K562 (cell line): ENCODE measurements at regions not wholly inside any gene's neighbourhood (a gene's known extent, or its start where the extent isn't known, plus 50 kb on each side); places are given as distances from the start of the nearest gene placed in this dataset.

Experiments
- ATAC-seq: fragments of 200-7000 bp; cut with Tn5 transposase; 3 replicates; pipeline ENCODE4 v1.9.1; 2020; ENCODE audit warnings: moderate library complexity
- BruUV-seq: library from RNA; stranded (reverse); fragments of 400-500 nt; replicated peaks from 2 replicates; lab custom pipeline; 2021; lab: Mats Ljungman, UMichigan
- CTCF ChIA-PET: fragments of 300-600 bp; formaldehyde crosslinking; extraction: SDS; loops from one replicate; lab custom pipeline; 2021; ENCODE audit warnings: low intra/inter-chr PET ratio; lab: Yijun Ruan, JAX
- POLR2A ChIA-PET: fragments of 300-600, 350-650 bp; sonication (Branson Sonifier 250); formaldehyde crosslinking; extraction: SDS; loops from one replicate; lab custom pipeline; 2021; ENCODE audit warnings: antibody characterized with exemption, inconsistent platforms; lab: Yijun Ruan, JAX
- DNase-seq, 4 experiments: peaks; one replicate each; pipeline versions ENCODE4 v3.0.0 to v3.0.0-alpha.2; 2011 to 2018; ENCODE audit warnings: low spot score in 3 of 4, mixed read lengths in 3 of 4; ENCODE audit errors: extremely low read depth in 1 of 4
- FAIRE-seq: peaks from 2 replicates; lab custom pipeline; 2011; peaks lifted over from hg19 to GRCh38; lab: Jason Lieb, UNC
- H2AFZ ChIP-seq: 2 replicates; pipeline ENCODE4 v1.6.0; 2011; ENCODE audit warnings: low read depth, low read length, control low read depth, inconsistent platforms
- H3K27ac ChIP-seq: fragments of 200-600 bp; 3 replicates; pipeline ENCODE4 v1.8.0; 2011; ENCODE audit warnings: low read depth, mild to moderate bottlenecking, control low read depth, inconsistent platforms, low read length, moderate library complexity, mixed read lengths; ENCODE audit errors: extremely low read depth
- H3K27me3 ChIP-seq, 2 experiments: fragments of 300-600 bp in 1 of 2; 2 replicates in 1 of 2; 3 replicates in 1 of 2; pipeline versions ENCODE4 v1.6.0 to v1.8.0; 2011; ENCODE audit warnings: inconsistent platforms in 2 of 2, low read length in 2 of 2, mild to moderate bottlenecking in 1 of 2, mixed read lengths in 1 of 2, moderate library complexity in 1 of 2; ENCODE audit not compliant: control insufficient read depth in 2 of 2, insufficient read depth in 2 of 2
- H3K36me3 ChIP-seq: fragments of 300-600 bp; 3 replicates; pipeline ENCODE4 v1.8.0; 2011; ENCODE audit warnings: mild to moderate bottlenecking, low read length, inconsistent platforms; ENCODE audit not compliant: control insufficient read depth, insufficient read depth
- H3K4me1 ChIP-seq, 2 experiments: fragments of 200-600 bp in 1 of 2; replicated peaks in 1 of 2; 2 replicates in 1 of 2; 3 replicates in 1 of 2; pipeline versions ENCODE4 v1.5.1 to v1.8.0; 2011; ENCODE audit warnings: inconsistent platforms in 2 of 2, low read length in 2 of 2, mild to moderate bottlenecking in 1 of 2, mixed read lengths in 1 of 2, moderate library complexity in 1 of 2; ENCODE audit not compliant: control insufficient read depth in 2 of 2, insufficient read depth in 2 of 2
- H3K4me2 ChIP-seq: 2 replicates; pipeline ENCODE4 v1.6.1; 2011; ENCODE audit warnings: low read length, control low read depth, inconsistent platforms, mixed read lengths; ENCODE audit not compliant: insufficient read depth
- H3K4me3 ChIP-seq: fragments of 200-600 bp; sonication (generic), shearing (Covaris generic); 2 replicates; pipeline ENCODE4 v1.5.1; 2016; ENCODE audit warnings: control low read depth, inconsistent platforms
- H3K79me2 ChIP-seq: fragments of 200-600 bp; 3 replicates; pipeline ENCODE4 v1.8.0; 2011; ENCODE audit warnings: low read length, inconsistent platforms; ENCODE audit not compliant: control insufficient read depth, insufficient read depth
- H3K9ac ChIP-seq, 2 experiments: 2 replicates each; pipeline versions ENCODE4 v1.6.0 to v1.6.1; 2011; ENCODE audit warnings: low read depth in 2 of 2, low read length in 2 of 2, control low read depth in 1 of 2, inconsistent platforms in 1 of 2, mild to moderate bottlenecking in 1 of 2, mixed read lengths in 1 of 2; ENCODE audit not compliant: insufficient read depth in 1 of 2
- H3K9me1 ChIP-seq: one replicate; pipeline ENCODE4 v1.6.0; 2011; ENCODE audit warnings: inconsistent platforms, mild to moderate bottlenecking, low read length, moderate library complexity; ENCODE audit not compliant: control insufficient read depth, insufficient read depth
- H3K9me3 ChIP-seq: replicated peaks from 2 replicates; pipeline ENCODE4 v1.5.1; 2011; ENCODE audit warnings: low read depth, low read length, inconsistent platforms; ENCODE audit not compliant: control insufficient read depth, insufficient read depth
- H4K20me1 ChIP-seq: replicated peaks from 2 replicates; pipeline ENCODE4 v1.6.1; 2011; ENCODE audit warnings: low read length, inconsistent platforms, mixed read lengths; ENCODE audit not compliant: control insufficient read depth, insufficient read depth
- ARHGAP35 ChIP-seq: fragments of 450-650 bp; IDR thresholded peaks from 2 replicates; pipeline ENCODE4 v1.6.1; 2018; ENCODE audit not compliant: partially characterized antibody
- ARNT ChIP-seq, 2 experiments: fragments of 450-650 bp; IDR thresholded peaks; 2 replicates each; pipeline ENCODE4 v1.6.1; 2016; ENCODE audit warnings: mild to moderate bottlenecking in 1 of 2
- EP300 ChIP-seq: IDR thresholded peaks from 2 replicates; pipeline ENCODE4 v1.6.1; 2012; ENCODE audit warnings: low read length, improper control_type of control experiment
- PHB ChIP-seq: fragments of 250-450 bp; sonication (Bioruptor Pico); IDR thresholded peaks from 2 replicates; pipeline ENCODE4 v1.5.0; 2021
- RBM17 ChIP-seq: fragments of 200-400 bp; formaldehyde crosslinking; IDR thresholded peaks from 2 replicates; pipeline ENCODE4 v1.6.1; 2017; ENCODE audit warnings: low read depth, mild to moderate bottlenecking, low read length, borderline replicate concordance
- RBM25 ChIP-seq: fragments of 200-400 bp; formaldehyde crosslinking; IDR thresholded peaks from 2 replicates; pipeline ENCODE4 v1.6.1; 2018; ENCODE audit warnings: low read length, low read depth, moderate library complexity; ENCODE audit not compliant: severe bottlenecking
- TAF7 ChIP-seq: fragments of 450-650 bp; IDR thresholded peaks from 2 replicates; pipeline ENCODE4 v1.6.1; 2016; ENCODE audit warnings: missing genetic modification characterization, missing compliant biosample characterization
- TOE1 ChIP-seq, 2 experiments: fragments of 450-650 bp in 1 of 2; sonication (generic) in 1 of 2; formaldehyde crosslinking in 1 of 2; IDR thresholded peaks; 2 replicates each; pipeline versions ENCODE4 v1.7.1 to v1.8.0; 2016 to 2022; ENCODE audit warnings: borderline replicate concordance in 2 of 2, mild to moderate bottlenecking in 2 of 2, antibody characterized with exemption in 1 of 2, inconsistent platforms in 1 of 2, low read depth in 1 of 2, missing genetic modification reagents in 1 of 2, moderate library complexity in 1 of 2
- TRIM24 ChIP-seq, 2 experiments: fragments of 450-650 bp; IDR thresholded peaks; 2 replicates each; pipeline ENCODE4 v1.6.1; 2016
- ZNF282 ChIP-seq: sonication (generic); formaldehyde crosslinking; IDR thresholded peaks from 2 replicates; pipeline ENCODE4 v1.8.1; 2023; ENCODE audit warnings: missing genetic modification reagents
- ZNF311 ChIP-seq: fragments of 250-450 bp; sonication (Bioruptor Pico); IDR thresholded peaks from 2 replicates; pipeline ENCODE4 v1.4.0; 2020; ENCODE audit warnings: mild to moderate bottlenecking, moderate library complexity
- ZNF431 ChIP-seq: sonication (generic); formaldehyde crosslinking; IDR thresholded peaks from 2 replicates; pipeline ENCODE4 v1.8.0; 2022; ENCODE audit warnings: mild to moderate bottlenecking, missing genetic modification reagents
- ZNF717 ChIP-seq: fragments of 250-450 bp; sonication (Bioruptor Pico); IDR thresholded peaks from 2 replicates; pipeline ENCODE4 v1.5.0; 2021
- WGBS: fragments of 100-300 bp; shearing (Covaris generic); methylation state at CpG from one replicate; pipeline ENCODE4 v1.1.6; 2016; ENCODE audit warnings: low coverage, mixed read lengths; ENCODE audit not compliant: insufficient coverage; ENCODE audit errors: missing lambda C conversion rate; 5-methylcytosine and 5-hydroxymethylcytosine counted together
- in situ Hi-C: fragments of 300-500 bp; cut with MboI; formaldehyde crosslinking; loops from 4 replicates; pipeline ENCODE4 v1.15.0; 2018; ENCODE audit warnings: inconsistent platforms, mixed read lengths
- intact Hi-C: fragments of 100-400 bp; cut with micrococcal nuclease; formaldehyde crosslinking; loops from 2 replicates; pipeline ENCODE4 v1.14.2; 2022
- TF ChIP-seq, protein P1 (sequence below): fragments of 250-450 bp; sonication (Bioruptor Pico); IDR thresholded peaks from 2 replicates; pipeline ENCODE4 v1.5.0; 2021
- TF ChIP-seq, protein P2 (sequence below): fragments of 450-650 bp; formaldehyde crosslinking; IDR thresholded peaks from 2 replicates; pipeline ENCODE4 v1.4.0; 2020; ENCODE audit warnings: mild to moderate bottlenecking, moderate library complexity
- TF ChIP-seq, protein P3 (sequence below): fragments of 450-650 bp; formaldehyde crosslinking; IDR thresholded peaks from 2 replicates; pipeline ENCODE4 v1.4.0; 2022; ENCODE audit warnings: missing genetic modification characterization
- TF ChIP-seq, protein P4 (sequence below), 2 experiments: fragments of 450-650 bp in 1 of 2; sonication (generic) in 1 of 2; formaldehyde crosslinking; conservative IDR thresholded peaks; 2 replicates each; pipeline versions ENCODE4 v1.4.0 to v1.8.1; 2020 to 2022; ENCODE audit warnings: mild to moderate bottlenecking in 1 of 2, missing genetic modification reagents in 1 of 2

DNA sequence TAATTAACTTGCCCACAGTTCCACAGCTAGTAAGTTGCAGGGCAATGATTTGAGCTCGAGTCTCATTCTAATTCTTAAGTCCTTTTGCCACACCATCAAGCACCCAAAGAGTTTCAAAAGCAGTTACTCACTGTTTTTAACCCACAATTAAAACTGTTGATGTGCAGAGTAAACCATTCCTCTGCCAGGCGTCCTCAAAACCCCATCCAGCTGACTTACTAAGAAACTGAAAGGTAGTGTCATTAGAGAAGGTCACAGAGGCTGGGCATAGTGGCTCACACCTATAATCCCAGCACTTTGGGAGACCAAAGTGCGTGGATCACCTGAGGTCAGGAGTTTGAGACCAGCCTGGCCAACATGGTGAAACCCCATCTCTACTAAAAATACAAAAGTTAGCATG lies 121.7 kb downstream of the CHIC2 start:
- no peak for TF ChIP-seq ARNT (IDR thresholded peaks at IDR 0.05)
- TF ChIP-seq, protein P1, sequence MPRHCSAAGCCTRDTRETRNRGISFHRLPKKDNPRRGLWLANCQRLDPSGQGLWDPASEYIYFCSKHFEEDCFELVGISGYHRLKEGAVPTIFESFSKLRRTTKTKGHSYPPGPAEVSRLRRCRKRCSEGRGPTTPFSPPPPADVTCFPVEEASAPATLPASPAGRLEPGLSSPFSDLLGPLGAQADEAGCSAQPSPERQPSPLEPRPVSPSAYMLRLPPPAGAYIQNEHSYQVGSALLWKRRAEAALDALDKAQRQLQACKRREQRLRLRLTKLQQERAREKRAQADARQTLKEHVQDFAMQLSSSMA (CRISPR knock-in tag), result no peak
- no peak for TF ChIP-seq ZNF282 (CRISPR knock-in tag)
- TF ChIP-seq, protein P2, sequence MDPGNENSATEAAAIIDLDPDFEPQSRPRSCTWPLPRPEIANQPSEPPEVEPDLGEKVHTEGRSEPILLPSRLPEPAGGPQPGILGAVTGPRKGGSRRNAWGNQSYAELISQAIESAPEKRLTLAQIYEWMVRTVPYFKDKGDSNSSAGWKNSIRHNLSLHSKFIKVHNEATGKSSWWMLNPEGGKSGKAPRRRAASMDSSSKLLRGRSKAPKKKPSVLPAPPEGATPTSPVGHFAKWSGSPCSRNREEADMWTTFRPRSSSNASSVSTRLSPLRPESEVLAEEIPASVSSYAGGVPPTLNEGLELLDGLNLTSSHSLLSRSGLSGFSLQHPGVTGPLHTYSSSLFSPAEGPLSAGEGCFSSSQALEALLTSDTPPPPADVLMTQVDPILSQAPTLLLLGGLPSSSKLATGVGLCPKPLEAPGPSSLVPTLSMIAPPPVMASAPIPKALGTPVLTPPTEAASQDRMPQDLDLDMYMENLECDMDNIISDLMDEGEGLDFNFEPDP, result no peak
- no peak for TF ChIP-seq TAF7 (tag)
- no peak for TF ChIP-seq ARHGAP35
- TF ChIP-seq, protein P3, sequence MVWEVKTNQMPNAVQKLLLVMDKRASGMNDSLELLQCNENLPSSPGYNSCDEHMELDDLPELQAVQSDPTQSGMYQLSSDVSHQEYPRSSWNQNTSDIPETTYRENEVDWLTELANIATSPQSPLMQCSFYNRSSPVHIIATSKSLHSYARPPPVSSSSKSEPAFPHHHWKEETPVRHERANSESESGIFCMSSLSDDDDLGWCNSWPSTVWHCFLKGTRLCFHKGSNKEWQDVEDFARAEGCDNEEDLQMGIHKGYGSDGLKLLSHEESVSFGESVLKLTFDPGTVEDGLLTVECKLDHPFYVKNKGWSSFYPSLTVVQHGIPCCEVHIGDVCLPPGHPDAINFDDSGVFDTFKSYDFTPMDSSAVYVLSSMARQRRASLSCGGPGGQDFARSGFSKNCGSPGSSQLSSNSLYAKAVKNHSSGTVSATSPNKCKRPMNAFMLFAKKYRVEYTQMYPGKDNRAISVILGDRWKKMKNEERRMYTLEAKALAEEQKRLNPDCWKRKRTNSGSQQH (CRISPR knock-in tag), result no peak
- no peak for TF ChIP-seq ZNF311 (CRISPR knock-in tag)
- no peak for TF ChIP-seq TRIM24 (IDR thresholded peaks at IDR 0.05)
- TF ChIP-seq TOE1 (IDR thresholded peaks at IDR 0.05; ENCODE audit: borderline replicate concordance), result no peak
- TF ChIP-seq TOE1 (CRISPR knock-in tag; IDR thresholded peaks at IDR 0.05; ENCODE audit: borderline replicate concordance, low read depth), result no peak
- no peak for TF ChIP-seq RBM25
- no peak for TF ChIP-seq PHB (CRISPR knock-in tag)
- no peak for TF ChIP-seq RBM17
- no peak for TF ChIP-seq ZNF431 (CRISPR knock-in tag)
- TF ChIP-seq EP300, result no peak
- TF ChIP-seq ZNF717 (CRISPR knock-in tag), result no peak
- TF ChIP-seq, protein P4, sequence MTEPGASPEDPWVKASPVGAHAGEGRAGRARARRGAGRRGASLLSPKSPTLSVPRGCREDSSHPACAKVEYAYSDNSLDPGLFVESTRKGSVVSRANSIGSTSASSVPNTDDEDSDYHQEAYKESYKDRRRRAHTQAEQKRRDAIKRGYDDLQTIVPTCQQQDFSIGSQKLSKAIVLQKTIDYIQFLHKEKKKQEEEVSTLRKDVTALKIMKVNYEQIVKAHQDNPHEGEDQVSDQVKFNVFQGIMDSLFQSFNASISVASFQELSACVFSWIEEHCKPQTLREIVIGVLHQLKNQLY (CRISPR knock-in tag; conservative IDR thresholded peaks at IDR 0.05), result no peak
- Histone ChIP-seq H3K4me1 (no peaks in the 10 kb centered on the region; a peak in 1 of 5 replicates), H3K27ac (no peak overlapping the region), H3K79me2 (no peaks in the 10 kb centered on the region), H3K9ac (no peak overlapping the region), H2AFZ (no peak overlapping the region), H3K9me3 (no peaks in the 10 kb centered on the region), H3K27me3 (peaks cover 0 to 4% of the 10 kb centered on the region in 2 experiments; a peak in 1 of 5 replicates), H3K9me1 (no peaks in the 10 kb centered on the region), H3K36me3 (no peaks in the 10 kb centered on the region), H4K20me1 (no peaks in the 10 kb centered on the region), H3K4me2 (no peak overlapping the region), H3K4me3 (no peak overlapping the region)
- in situ Hi-C loops (no loop called here), intact Hi-C loops (no loop called here)
- BruUV-seq, result no TSS peak
- ChIA-PET CTCF (no interaction called here), POLR2A (no interaction called here)
- FAIRE-seq, result no peak
- 0% methylated on average over 3 of the region's 3 CpGs for WGBS
- no peak for ATAC-seq
- no peak for DNase-seq
